ENCODE measurements at regions not wholly inside any gene's neighbourhood (a gene's known extent, or its start where the extent isn't known, plus 50 kb on each side); places are given as distances from the start of the nearest gene placed in this dataset.

DNA sequence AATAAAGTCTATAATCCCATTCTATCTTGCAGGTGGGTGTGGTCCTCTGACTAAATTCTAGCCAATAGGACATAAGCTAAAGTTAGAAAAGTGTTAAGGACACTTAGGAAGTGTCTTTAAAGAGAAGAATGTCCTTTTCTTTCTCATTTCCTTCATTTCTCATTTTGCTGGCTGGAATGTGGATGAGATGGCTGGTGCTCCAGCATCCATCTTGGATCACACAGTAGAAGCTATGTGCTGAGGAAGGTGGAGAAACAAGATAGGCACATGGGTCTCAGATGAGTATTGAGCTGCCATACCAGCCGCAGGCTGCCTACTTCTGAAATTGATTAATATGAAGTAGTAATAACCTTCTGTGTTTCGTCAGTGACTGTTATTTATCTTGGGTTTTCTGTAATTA, 289.0 kb downstream of the LRFN2 start:
- intact Hi-C loops (cut with DNase I): no loop called here
- DNase-seq: no peak
- Histone ChIP-seq H3K27me3 (no peaks in the 10 kb centered on the region), H3K36me3 (no peaks in the 10 kb centered on the region), H3K4me3 (no peak overlapping the region), H3K27ac (no peak overlapping the region), H3K9me3 (no peaks in the 10 kb centered on the region), H3K4me1 (no peaks in the 10 kb centered on the region)
- TF ChIP-seq, protein P1, sequence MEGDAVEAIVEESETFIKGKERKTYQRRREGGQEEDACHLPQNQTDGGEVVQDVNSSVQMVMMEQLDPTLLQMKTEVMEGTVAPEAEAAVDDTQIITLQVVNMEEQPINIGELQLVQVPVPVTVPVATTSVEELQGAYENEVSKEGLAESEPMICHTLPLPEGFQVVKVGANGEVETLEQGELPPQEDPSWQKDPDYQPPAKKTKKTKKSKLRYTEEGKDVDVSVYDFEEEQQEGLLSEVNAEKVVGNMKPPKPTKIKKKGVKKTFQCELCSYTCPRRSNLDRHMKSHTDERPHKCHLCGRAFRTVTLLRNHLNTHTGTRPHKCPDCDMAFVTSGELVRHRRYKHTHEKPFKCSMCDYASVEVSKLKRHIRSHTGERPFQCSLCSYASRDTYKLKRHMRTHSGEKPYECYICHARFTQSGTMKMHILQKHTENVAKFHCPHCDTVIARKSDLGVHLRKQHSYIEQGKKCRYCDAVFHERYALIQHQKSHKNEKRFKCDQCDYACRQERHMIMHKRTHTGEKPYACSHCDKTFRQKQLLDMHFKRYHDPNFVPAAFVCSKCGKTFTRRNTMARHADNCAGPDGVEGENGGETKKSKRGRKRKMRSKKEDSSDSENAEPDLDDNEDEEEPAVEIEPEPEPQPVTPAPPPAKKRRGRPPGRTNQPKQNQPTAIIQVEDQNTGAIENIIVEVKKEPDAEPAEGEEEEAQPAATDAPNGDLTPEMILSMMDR (IDR thresholded peaks at IDR 0.05): no peak
- no peak for ATAC-seq

DNA sequence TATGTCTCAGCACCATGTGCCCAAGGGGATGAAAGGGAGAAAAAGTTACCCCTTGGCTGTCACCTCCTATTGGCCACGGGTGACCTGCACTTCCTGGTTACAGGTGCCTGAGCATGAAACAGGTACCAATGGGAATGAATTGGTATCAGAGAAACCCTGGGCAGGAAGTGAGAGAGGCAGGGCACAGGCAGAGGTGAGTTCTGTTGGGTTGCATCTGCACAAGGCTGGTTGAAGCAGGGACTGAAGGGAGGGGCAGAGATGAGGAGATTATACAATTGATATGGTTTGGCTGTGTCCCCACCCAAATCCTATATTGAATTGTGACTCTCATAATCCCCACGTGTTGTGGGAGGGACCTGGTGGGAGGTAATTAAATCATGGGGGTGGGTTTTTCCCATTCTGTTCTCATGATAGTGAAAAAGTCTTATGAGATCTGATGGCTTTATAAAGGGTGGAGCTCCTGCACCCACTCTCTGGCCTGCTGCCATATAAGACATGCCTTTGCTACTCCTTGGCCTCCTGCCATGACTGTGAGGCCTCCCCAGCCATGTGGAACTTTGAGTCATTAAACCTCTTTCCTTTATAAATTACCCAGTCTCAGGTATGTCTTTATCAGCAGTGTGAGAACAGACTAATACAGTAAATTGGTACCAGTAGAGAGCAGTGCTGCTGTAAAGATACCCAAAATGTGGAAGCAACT, 291.8 kb downstream of the LRFN2 start:
- H3K9me3 ChIP-seq: no peaks in the 10 kb centered on the region
- no peak overlapping the region for H3K27ac ChIP-seq
- H3K4me3 ChIP-seq: no peak overlapping the region
- H3K36me3 ChIP-seq: no peaks in the 10 kb centered on the region
- no peak for DNase-seq
- H3K4me1 ChIP-seq: no peaks in the 10 kb centered on the region
- TF ChIP-seq, protein P1 (IDR thresholded peaks at IDR 0.05): no peak
- intact Hi-C loops (cut with DNase I): no loop called here
- peaks cover 6% of the 10 kb centered on the region for H3K27me3 ChIP-seq
- ATAC-seq: no peak

DNA sequence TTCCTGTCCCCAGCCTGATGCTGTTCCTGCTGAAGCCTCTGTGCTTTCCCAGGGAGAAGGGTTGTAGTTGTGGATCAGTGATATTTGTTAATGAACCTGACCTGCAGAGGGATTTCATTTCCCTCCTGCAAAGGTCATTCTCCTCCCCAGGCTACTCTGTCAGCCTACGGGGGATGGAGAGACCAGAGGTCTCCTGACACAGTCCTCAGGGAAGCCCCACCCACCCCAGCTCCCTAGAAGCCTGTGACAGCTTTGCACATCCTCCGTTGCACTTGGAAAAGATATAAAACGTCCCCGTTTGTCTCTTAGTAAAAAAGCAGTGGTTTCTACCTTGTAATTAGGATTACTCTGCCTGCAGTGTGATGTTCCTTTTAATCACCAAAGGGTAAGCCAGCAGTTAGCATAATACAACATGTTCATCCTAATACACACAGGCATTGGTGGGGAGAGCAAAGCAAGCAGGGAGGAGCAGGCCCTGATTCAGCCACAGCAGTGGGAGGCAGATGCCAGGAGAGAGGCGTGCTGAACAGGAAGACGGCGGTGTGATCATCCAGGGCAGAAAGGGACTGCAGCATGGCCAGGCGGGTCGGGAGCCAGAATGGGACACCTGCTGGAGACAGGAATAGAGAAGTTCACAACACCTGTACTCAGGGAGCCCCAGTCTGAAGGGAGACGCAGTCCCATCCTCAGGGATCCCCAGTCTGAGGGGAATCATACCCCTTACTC, 293.5 kb downstream of the LRFN2 start:
- peaks cover 6% of the 10 kb centered on the region for H3K27me3 ChIP-seq
- TF ChIP-seq, protein P1 (IDR thresholded peaks at IDR 0.05): no peak
- H3K9me3 ChIP-seq: no peaks in the 10 kb centered on the region
- H3K4me1 ChIP-seq: no peaks in the 10 kb centered on the region
- intact Hi-C loops (cut with DNase I): no loop called here
- H3K36me3 ChIP-seq: no peaks in the 10 kb centered on the region
- H3K27ac ChIP-seq: no peak overlapping the region
- DNase-seq (no peak), ATAC-seq (no peak)
- H3K4me3 ChIP-seq: no peak overlapping the region

DNA sequence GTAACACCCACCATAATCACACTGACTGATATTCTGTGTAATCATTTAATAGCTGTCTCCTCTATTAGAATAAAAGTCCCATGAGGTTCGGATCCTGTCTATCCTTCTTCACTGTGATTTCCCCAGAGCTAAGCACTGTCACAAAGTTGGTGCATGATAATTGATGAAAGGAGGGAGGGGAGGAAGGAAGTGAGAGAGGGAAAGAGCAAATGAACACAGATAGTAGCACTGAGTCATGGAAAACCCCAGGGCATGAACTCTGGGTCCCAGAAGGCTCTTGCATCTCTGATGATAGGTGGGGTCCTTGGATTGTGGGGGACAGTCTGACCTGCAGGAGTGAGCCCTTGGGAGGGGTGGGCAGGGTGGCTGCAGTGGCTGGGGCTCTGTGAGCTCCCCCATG, 294.1 kb downstream of the LRFN2 start:
- H3K4me3 ChIP-seq: no peak overlapping the region
- no peak for DNase-seq
- intact Hi-C loops (cut with DNase I): no loop called here
- H3K27me3 ChIP-seq: peaks cover 6% of the 10 kb centered on the region
- H3K27ac ChIP-seq: no peak overlapping the region
- H3K36me3 ChIP-seq: no peaks in the 10 kb centered on the region
- H3K9me3 ChIP-seq: no peaks in the 10 kb centered on the region
- TF ChIP-seq, protein P1 (IDR thresholded peaks at IDR 0.05): no peak
- no peak for ATAC-seq
- no peaks in the 10 kb centered on the region for H3K4me1 ChIP-seq

DNA sequence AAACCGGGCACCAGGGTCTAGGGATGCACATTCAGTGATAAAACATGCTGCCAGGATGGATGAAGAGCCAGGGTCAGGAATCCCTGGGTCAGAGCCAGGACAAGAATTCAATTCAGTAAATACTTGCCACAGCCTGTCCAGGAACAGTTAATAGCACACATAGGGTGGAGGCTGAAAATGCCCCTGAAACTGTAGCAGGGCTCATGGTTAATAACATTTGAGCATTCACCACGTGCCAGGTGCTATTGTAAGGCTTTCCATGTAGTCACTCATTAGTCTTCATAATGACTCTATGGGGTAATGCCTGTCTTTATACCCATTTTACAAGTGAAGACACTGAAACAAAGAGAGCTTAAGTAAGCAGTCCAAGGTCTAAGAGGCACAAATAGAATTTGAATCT, 296.3 kb downstream of the LRFN2 start:
- intact Hi-C loops (cut with DNase I): no loop called here
- Histone ChIP-seq H3K4me1 (no peaks in the 10 kb centered on the region), H3K4me3 (no peak overlapping the region), H3K27ac (no peak overlapping the region), H3K27me3 (peaks cover 6% of the 10 kb centered on the region), H3K9me3 (no peaks in the 10 kb centered on the region), H3K36me3 (no peaks in the 10 kb centered on the region)
- ATAC-seq (no peak), DNase-seq (no peak)
- TF ChIP-seq, protein P1 (IDR thresholded peaks at IDR 0.05): no peak
